ENCODE measurements at regions not wholly inside any gene's neighbourhood (a gene's known extent, or its start where the extent isn't known, plus 50 kb on each side); places are given as distances from the start of the nearest gene placed in this dataset.

DNA sequence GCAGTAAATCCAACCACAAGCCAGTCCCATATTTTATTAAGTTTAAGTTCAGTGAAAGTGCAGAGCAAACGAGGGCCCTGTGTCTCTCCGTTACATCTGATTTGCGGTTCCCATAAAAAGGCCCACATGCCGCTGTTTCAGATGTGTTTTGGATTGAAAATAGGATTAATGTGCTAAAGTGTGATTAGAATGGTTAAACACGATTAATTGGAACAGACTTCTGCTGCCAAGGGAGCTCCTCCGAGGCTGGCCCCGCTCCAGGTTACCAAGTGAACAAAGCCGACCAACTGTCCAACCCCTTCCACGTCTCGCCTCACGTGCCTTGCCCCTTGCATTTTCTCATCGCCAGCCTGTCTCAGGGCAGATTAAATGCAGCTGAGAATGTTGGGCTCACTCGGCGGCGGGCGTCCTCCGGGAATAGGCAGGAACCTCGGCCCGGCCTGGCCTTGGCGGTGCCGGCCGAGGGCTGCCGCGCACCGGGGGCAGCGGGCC, 166.5 kb upstream of the GSC start:
- H3K27ac Mint-ChIP-seq = peak overlapping the region; percentile 59
- H3K27me3 Mint-ChIP-seq (ENCODE audit: insufficient read depth, low read depth) = peaks cover under 1% of the 10 kb centered on the region
- DNase-seq (ENCODE audit: low spot score) = peak; percentile 15
- H3K9ac ChIP-seq = no peak overlapping the region
- no peaks in the 10 kb centered on the region for H3K36me3 ChIP-seq
- H3K27ac ChIP-seq = no peak overlapping the region
- H3K27me3 ChIP-seq = no peaks in the 10 kb centered on the region
- no peaks in the 10 kb centered on the region for H3K9me3 ChIP-seq (ENCODE audit: low read depth)
- no peaks in the 10 kb centered on the region for H4K20me1 ChIP-seq (ENCODE audit: low read depth)
- H3K36me3 Mint-ChIP-seq = no peaks in the 10 kb centered on the region
- H3K9me3 Mint-ChIP-seq = no peaks in the 10 kb centered on the region
- H2AFZ ChIP-seq (replicated peaks) = peak overlapping the region; percentile 79
- no peak for TF ChIP-seq EZH2 (IDR thresholded peaks at IDR 0.05)
- TF ChIP-seq, protein P1, sequence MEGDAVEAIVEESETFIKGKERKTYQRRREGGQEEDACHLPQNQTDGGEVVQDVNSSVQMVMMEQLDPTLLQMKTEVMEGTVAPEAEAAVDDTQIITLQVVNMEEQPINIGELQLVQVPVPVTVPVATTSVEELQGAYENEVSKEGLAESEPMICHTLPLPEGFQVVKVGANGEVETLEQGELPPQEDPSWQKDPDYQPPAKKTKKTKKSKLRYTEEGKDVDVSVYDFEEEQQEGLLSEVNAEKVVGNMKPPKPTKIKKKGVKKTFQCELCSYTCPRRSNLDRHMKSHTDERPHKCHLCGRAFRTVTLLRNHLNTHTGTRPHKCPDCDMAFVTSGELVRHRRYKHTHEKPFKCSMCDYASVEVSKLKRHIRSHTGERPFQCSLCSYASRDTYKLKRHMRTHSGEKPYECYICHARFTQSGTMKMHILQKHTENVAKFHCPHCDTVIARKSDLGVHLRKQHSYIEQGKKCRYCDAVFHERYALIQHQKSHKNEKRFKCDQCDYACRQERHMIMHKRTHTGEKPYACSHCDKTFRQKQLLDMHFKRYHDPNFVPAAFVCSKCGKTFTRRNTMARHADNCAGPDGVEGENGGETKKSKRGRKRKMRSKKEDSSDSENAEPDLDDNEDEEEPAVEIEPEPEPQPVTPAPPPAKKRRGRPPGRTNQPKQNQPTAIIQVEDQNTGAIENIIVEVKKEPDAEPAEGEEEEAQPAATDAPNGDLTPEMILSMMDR (IDR thresholded peaks at IDR 0.05) = no peak
- TF ChIP-seq EZH2phosphoT487 (IDR thresholded peaks at IDR 0.05) = no peak
- no peaks in the 10 kb centered on the region for H3F3A ChIP-seq (ENCODE audit: low read depth)
- no peaks in the 10 kb centered on the region for H3K79me2 ChIP-seq (ENCODE audit: low read depth)
- peaks cover 5% of the 10 kb centered on the region for H3K4me1 Mint-ChIP-seq
- no peak overlapping the region for H3K4me3 ChIP-seq
- peak overlapping the region; percentile 27 for H3K4me2 ChIP-seq
- H3K4me3 Mint-ChIP-seq = no peak overlapping the region
- peaks cover 9% of the 10 kb centered on the region for H3K4me1 ChIP-seq

DNA sequence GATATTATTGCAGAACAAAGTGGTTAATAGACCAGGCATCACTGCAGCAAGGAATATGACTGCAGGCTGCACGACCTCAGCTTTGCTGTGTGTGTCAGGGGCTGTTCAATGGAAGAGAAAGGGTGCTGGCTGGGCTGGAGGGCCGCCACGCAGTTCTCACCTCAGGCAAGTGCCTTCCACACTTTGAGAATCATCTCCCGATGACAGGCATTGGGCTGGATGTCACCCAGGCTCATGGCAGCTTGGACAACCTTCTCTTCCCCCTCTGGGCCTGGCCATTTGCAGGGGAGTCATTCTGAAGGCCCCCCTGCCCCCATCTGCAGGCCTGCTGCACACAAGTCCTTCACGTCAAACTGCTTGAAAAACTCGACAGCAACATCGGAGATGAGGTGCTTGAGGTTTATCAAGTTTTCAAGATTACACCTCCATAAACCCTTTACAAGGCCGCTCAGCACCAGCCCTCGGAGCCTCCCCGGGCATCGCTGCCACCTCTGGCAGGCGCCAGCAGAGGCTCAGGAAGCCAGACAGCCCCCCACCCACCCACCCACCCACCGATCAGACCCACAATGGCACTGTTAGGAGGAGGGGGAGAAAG, 165.9 kb upstream of the GSC start:
- no peak overlapping the region for H3K4me3 Mint-ChIP-seq
- Histone ChIP-seq H3K27ac (no peak overlapping the region), H3K9ac (no peak overlapping the region), H4K20me1 (ENCODE audit: low read depth) (no peaks in the 10 kb centered on the region), H3K4me3 (no peak overlapping the region), H2AFZ (replicated peaks) (no peak overlapping the region), H3K36me3 (no peaks in the 10 kb centered on the region), H3K9me3 (ENCODE audit: low read depth) (no peaks in the 10 kb centered on the region), H3K27me3 (no peaks in the 10 kb centered on the region), H3K4me2 (no peak overlapping the region), H3K79me2 (ENCODE audit: low read depth) (no peaks in the 10 kb centered on the region), H3K4me1 (peaks cover 9% of the 10 kb centered on the region), H3F3A (ENCODE audit: low read depth) (no peaks in the 10 kb centered on the region)
- H3K4me1 Mint-ChIP-seq = peaks cover 5% of the 10 kb centered on the region
- H3K9me3 Mint-ChIP-seq = no peaks in the 10 kb centered on the region
- TF ChIP-seq EZH2 (IDR thresholded peaks at IDR 0.05) = no peak
- TF ChIP-seq, protein P1 (IDR thresholded peaks at IDR 0.05) = no peak
- TF ChIP-seq EZH2phosphoT487 (IDR thresholded peaks at IDR 0.05) = no peak
- H3K27ac Mint-ChIP-seq = no peak overlapping the region
- no peaks in the 10 kb centered on the region for H3K36me3 Mint-ChIP-seq
- DNase-seq (ENCODE audit: low spot score) = no peak
- H3K27me3 Mint-ChIP-seq (ENCODE audit: insufficient read depth, low read depth) = peaks cover 2% of the 10 kb centered on the region

DNA sequence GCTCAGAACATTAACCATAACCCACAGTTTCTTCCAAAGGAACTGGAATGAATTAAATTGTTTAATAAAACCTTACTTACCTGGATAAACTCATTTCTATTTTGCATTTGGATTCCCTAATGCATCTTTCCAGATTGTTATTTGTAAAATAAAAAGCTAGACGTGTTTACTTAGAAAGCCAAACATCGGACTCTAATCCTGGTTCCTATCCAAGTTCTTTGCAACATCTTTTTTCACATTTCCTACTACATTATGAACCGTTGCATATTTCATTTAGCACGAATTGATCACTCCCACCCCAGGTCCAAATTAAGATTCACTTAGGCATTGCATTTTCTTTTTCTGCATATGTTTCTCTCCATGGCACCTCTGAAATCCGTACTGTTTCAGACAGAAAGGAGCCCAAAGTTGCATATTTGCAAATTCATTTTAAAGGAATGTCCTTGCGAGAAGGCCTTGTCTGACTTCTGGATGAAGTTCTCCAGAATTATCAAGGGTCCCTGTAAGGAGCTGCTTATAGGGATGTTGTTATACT, 164.4 kb upstream of the GSC start:
- no peak overlapping the region for H3K4me2 ChIP-seq
- Mint-ChIP-seq H3K27me3 (ENCODE audit: insufficient read depth, low read depth) (peaks cover 3% of the 10 kb centered on the region), H3K9me3 (no peaks in the 10 kb centered on the region), H3K4me3 (no peak overlapping the region), H3K4me1 (peaks cover 5% of the 10 kb centered on the region), H3K36me3 (no peaks in the 10 kb centered on the region), H3K27ac (no peak overlapping the region)
- H3K4me1 ChIP-seq = peaks cover 9% of the 10 kb centered on the region
- TF ChIP-seq EZH2phosphoT487 (IDR thresholded peaks at IDR 0.05) (no peak), EZH2 (IDR thresholded peaks at IDR 0.05) (no peak)
- TF ChIP-seq, protein P1 (IDR thresholded peaks at IDR 0.05) = no peak
- no peaks in the 10 kb centered on the region for H3K79me2 ChIP-seq (ENCODE audit: low read depth)
- peak overlapping the region; percentile 1 for H3K9ac ChIP-seq
- H3K27ac ChIP-seq = no peak overlapping the region
- no peaks in the 10 kb centered on the region for H3F3A ChIP-seq (ENCODE audit: low read depth)
- no peaks in the 10 kb centered on the region for H3K27me3 ChIP-seq
- no peaks in the 10 kb centered on the region for H4K20me1 ChIP-seq (ENCODE audit: low read depth)
- H2AFZ ChIP-seq (replicated peaks) = no peak overlapping the region
- H3K9me3 ChIP-seq (ENCODE audit: low read depth) = no peaks in the 10 kb centered on the region
- H3K36me3 ChIP-seq = no peaks in the 10 kb centered on the region
- DNase-seq (ENCODE audit: low spot score) = no peak
- H3K4me3 ChIP-seq = no peak overlapping the region

All from neural progenitor cell (in vitro differentiated cells).